ENCODE measurements at regions not wholly inside any gene's neighbourhood (a gene's known extent, or its start where the extent isn't known, plus 50 kb on each side); places are given as distances from the start of the nearest gene placed in this dataset.

DNA sequence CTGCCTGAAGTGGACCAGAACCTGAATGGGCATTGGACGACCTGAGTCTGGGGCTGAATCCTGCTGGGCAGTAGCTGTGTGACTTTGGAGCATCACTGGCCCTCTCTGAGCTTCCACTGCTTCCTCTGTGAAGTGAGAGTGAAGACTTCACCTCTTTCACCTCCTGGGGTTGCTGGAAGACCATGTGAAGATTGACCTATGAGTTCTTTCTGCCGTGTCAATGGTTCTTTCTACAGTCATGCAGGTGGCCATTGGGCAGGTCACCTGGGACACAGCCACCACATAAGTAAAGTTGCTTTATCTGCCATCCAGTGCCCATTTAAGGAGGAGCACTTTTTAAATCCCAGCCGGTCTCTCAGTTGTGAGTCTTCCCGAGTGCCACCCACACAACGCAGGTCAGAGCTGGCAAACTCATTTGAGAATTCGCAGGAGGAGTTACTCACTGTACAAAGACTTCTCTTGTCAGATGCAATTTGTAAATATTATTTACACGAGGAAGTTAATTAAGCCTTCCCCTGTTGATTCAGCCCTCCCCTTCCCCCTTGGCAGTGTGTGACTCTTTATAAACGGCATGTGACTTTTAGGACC lies 74.8 kb upstream of the TCL1B start:
- Histone ChIP-seq H2AFZ (ENCODE audit: low read depth, low read length) (no peak overlapping the region), H3K9me3 (replicated peaks; ENCODE audit: control insufficient read depth, insufficient read depth, low read depth, low read length) (no peaks in the 10 kb centered on the region), H3K4me3 (no peak overlapping the region), H3K79me2 (ENCODE audit: control insufficient read depth, insufficient read depth, low read length) (no peaks in the 10 kb centered on the region), H4K20me1 (replicated peaks; ENCODE audit: control insufficient read depth, insufficient read depth, low read length) (no peaks in the 10 kb centered on the region), H3K27me3 (ENCODE audit: control insufficient read depth in 2 of 2, insufficient read depth in 2 of 2, low read length in 2 of 2) (peaks cover 4 to 7% of the 10 kb centered on the region in 2 experiments; a peak in 3 of 5 replicates), H3K27ac (ENCODE audit: extremely low read depth, low read depth, low read length) (no peak overlapping the region), H3K9ac (ENCODE audit: insufficient read depth in 1 of 2, low read depth in 2 of 2, low read length in 2 of 2) (no peak overlapping the region), H3K9me1 (ENCODE audit: control insufficient read depth, insufficient read depth, low read length) (no peaks in the 10 kb centered on the region), H3K4me1 (replicated peaks in 1 of 2; ENCODE audit: control insufficient read depth in 2 of 2, insufficient read depth in 2 of 2, low read length in 2 of 2) (no peaks in the 10 kb centered on the region), H3K36me3 (ENCODE audit: control insufficient read depth, insufficient read depth, low read length) (no peaks in the 10 kb centered on the region), H3K4me2 (ENCODE audit: insufficient read depth, low read length) (no peak overlapping the region)
- intact Hi-C loops (cut with micrococcal nuclease) = no loop called here
- in situ Hi-C loops (cut with MboI) = no loop called here
- peak; percentile 8 for TF ChIP-seq RBM25 (IDR thresholded peaks at IDR 0.05; ENCODE audit: low read depth, low read length, severe bottlenecking)
- TF ChIP-seq, protein P1, sequence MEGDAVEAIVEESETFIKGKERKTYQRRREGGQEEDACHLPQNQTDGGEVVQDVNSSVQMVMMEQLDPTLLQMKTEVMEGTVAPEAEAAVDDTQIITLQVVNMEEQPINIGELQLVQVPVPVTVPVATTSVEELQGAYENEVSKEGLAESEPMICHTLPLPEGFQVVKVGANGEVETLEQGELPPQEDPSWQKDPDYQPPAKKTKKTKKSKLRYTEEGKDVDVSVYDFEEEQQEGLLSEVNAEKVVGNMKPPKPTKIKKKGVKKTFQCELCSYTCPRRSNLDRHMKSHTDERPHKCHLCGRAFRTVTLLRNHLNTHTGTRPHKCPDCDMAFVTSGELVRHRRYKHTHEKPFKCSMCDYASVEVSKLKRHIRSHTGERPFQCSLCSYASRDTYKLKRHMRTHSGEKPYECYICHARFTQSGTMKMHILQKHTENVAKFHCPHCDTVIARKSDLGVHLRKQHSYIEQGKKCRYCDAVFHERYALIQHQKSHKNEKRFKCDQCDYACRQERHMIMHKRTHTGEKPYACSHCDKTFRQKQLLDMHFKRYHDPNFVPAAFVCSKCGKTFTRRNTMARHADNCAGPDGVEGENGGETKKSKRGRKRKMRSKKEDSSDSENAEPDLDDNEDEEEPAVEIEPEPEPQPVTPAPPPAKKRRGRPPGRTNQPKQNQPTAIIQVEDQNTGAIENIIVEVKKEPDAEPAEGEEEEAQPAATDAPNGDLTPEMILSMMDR (IDR thresholded peaks at IDR 0.05 in 2 of 3, conservative IDR thresholded peaks at IDR 0.05 in 1 of 3; ENCODE audit: insufficient read depth in 2 of 3, low read depth in 1 of 3, low read length in 3 of 3) = 0 out of 6 replicates have a peak, but pooled peaks of 1 of the 3 experiments have one; percentile 6
- TF ChIP-seq TEAD4 (IDR thresholded peaks at IDR 0.05; ENCODE audit: low read length) = no peak
- TF ChIP-seq TEAD4 (CRISPR knock-in tag; IDR thresholded peaks at IDR 0.05; ENCODE audit: borderline replicate concordance) = no peak
- peak; percentile 32 for TF ChIP-seq ZFP36 (IDR thresholded peaks at IDR 0.05; ENCODE audit: low read depth, low read length, partially characterized antibody)
- FAIRE-seq (no peak), ATAC-seq (no peak), DNase-seq (ENCODE audit: extremely low read depth in 1 of 4, low spot score in 3 of 4) (no peak)
- no TSS peak for BruUV-seq (replicated peaks)
- 1% methylated on average over 8 of the region's 8 CpGs for WGBS (ENCODE audit: insufficient coverage, low coverage, missing lambda C conversion rate)
- POLR2A ChIA-PET = no interaction called here
- CTCF ChIA-PET (ENCODE audit: low intra/inter-chr PET ratio) = interaction anchor here (0.7 kb wide), 1 partner anchor 179 kb away, joined by 3 read pairs; no protein-coding TSS in a partner anchor

Measured in K562 (cell line).